ENCODE measurements at regions not wholly inside any gene's neighbourhood (a gene's known extent, or its start where the extent isn't known, plus 50 kb on each side); places are given as distances from the start of the nearest gene placed in this dataset.

- DNase-seq: no peak
- no peaks in the 10 kb centered on the region for H3K27me3 ChIP-seq (replicated peaks; ENCODE audit: control insufficient read depth, insufficient read depth, low read length)
- H3K4me3 ChIP-seq (ENCODE audit: low read depth, low read length): no peak overlapping the region
- no peak overlapping the region for H3K4me3 Mint-ChIP-seq (ENCODE audit: unreplicated experiment)
- intact Hi-C loops (cut with micrococcal nuclease; ENCODE audit: unreplicated experiment): no loop called here
- TF ChIP-seq CTCF (IDR thresholded peaks at IDR 0.05; ENCODE audit: insufficient read depth in 1 of 2, low read depth in 1 of 2, low read length in 1 of 2, severe bottlenecking in 1 of 2, unreplicated experiment in 1 of 2): no peak
- peaks cover 5% of the 10 kb centered on the region for H3K4me1 Mint-ChIP-seq (ENCODE audit: low read depth, unreplicated experiment)
- H3K4me1 ChIP-seq: peaks cover 4% of the 10 kb centered on the region; the same call in 1 of the 2 replicates
- H3K27ac Mint-ChIP-seq (ENCODE audit: unreplicated experiment): no peak overlapping the region
- no peaks in the 10 kb centered on the region for H3K36me3 ChIP-seq (ENCODE audit: control insufficient read depth, insufficient read depth, low read length)
- BruUV-seq (replicated peaks): no TSS peak
- no peaks in the 10 kb centered on the region; the same call in 1 of the 2 replicates for H3K9me3 ChIP-seq
- CTCF ChIA-PET: no interaction called here
- POLR2A ChIA-PET: no interaction called here
- no peaks in the 10 kb centered on the region for H3K27me3 Mint-ChIP-seq (ENCODE audit: insufficient read depth, unreplicated experiment)
- H3K36me3 Mint-ChIP-seq (ENCODE audit: insufficient read depth, unreplicated experiment): no peaks in the 10 kb centered on the region
- peaks cover 11% of the 10 kb centered on the region for H3K9me3 Mint-ChIP-seq (ENCODE audit: unreplicated experiment)
These were observed 613.6 kb downstream of the UTRN start for GRCh38 chr6:144898741-144899140.

GRCh38 chr6:144899161-144899560 is 614.0 kb downstream of the UTRN start:
- Histone ChIP-seq H3K27me3 (replicated peaks; ENCODE audit: control insufficient read depth, insufficient read depth, low read length) (no peaks in the 10 kb centered on the region), H3K4me1 (peaks cover under 1% of the 10 kb centered on the region; the same call in 1 of the 2 replicates), H3K9me3 (no peaks in the 10 kb centered on the region; the same call in 1 of the 2 replicates), H3K36me3 (ENCODE audit: control insufficient read depth, insufficient read depth, low read length) (no peaks in the 10 kb centered on the region), H3K4me3 (ENCODE audit: low read depth, low read length) (no peak overlapping the region)
- no peak for TF ChIP-seq CTCF (IDR thresholded peaks at IDR 0.05; ENCODE audit: insufficient read depth in 1 of 2, low read depth in 1 of 2, low read length in 1 of 2, severe bottlenecking in 1 of 2, unreplicated experiment in 1 of 2)
- Mint-ChIP-seq H3K9me3 (ENCODE audit: unreplicated experiment) (peaks cover 11% of the 10 kb centered on the region), H3K27me3 (ENCODE audit: insufficient read depth, unreplicated experiment) (no peaks in the 10 kb centered on the region), H3K4me1 (ENCODE audit: low read depth, unreplicated experiment) (peaks cover under 1% of the 10 kb centered on the region), H3K4me3 (ENCODE audit: unreplicated experiment) (no peak overlapping the region), H3K36me3 (ENCODE audit: insufficient read depth, unreplicated experiment) (no peaks in the 10 kb centered on the region), H3K27ac (ENCODE audit: unreplicated experiment) (no peak overlapping the region)
- no TSS peak for BruUV-seq (replicated peaks)
- intact Hi-C loops (cut with micrococcal nuclease; ENCODE audit: unreplicated experiment): no loop called here
- ChIA-PET CTCF (no interaction called here), POLR2A (no interaction called here)
- DNase-seq: no peak

- no peaks in the 10 kb centered on the region for H3K4me1 Mint-ChIP-seq (ENCODE audit: low read depth, unreplicated experiment)
- no peaks in the 10 kb centered on the region for H3K27me3 ChIP-seq (replicated peaks; ENCODE audit: control insufficient read depth, insufficient read depth, low read length)
- no peak overlapping the region for H3K27ac Mint-ChIP-seq (ENCODE audit: unreplicated experiment)
- ChIA-PET CTCF (no interaction called here), POLR2A (no interaction called here)
- no peak overlapping the region for H3K4me3 ChIP-seq (ENCODE audit: low read depth, low read length)
- no peaks in the 10 kb centered on the region for H3K4me1 ChIP-seq
- H3K27me3 Mint-ChIP-seq (ENCODE audit: insufficient read depth, unreplicated experiment): no peaks in the 10 kb centered on the region
- no peaks in the 10 kb centered on the region for H3K36me3 Mint-ChIP-seq (ENCODE audit: insufficient read depth, unreplicated experiment)
- DNase-seq: no peak
- H3K36me3 ChIP-seq (ENCODE audit: control insufficient read depth, insufficient read depth, low read length): no peaks in the 10 kb centered on the region
- intact Hi-C loops (cut with micrococcal nuclease; ENCODE audit: unreplicated experiment): no loop called here
- no peak overlapping the region for H3K4me3 Mint-ChIP-seq (ENCODE audit: unreplicated experiment)
- H3K9me3 Mint-ChIP-seq (ENCODE audit: unreplicated experiment): peaks cover 11% of the 10 kb centered on the region
- BruUV-seq (replicated peaks): no TSS peak
- no peaks in the 10 kb centered on the region; the same call in 1 of the 2 replicates for H3K9me3 ChIP-seq
- TF ChIP-seq CTCF (IDR thresholded peaks at IDR 0.05; ENCODE audit: insufficient read depth in 1 of 2, low read depth in 1 of 2, low read length in 1 of 2, severe bottlenecking in 1 of 2, unreplicated experiment in 1 of 2): no peak
These were observed 616.3 kb downstream of the UTRN start for GRCh38 chr6:144901412-144901811.
